Vagina (tissue), 2 donors: ENCODE measurements at regions not wholly inside any gene's neighbourhood (a gene's known extent, or its start where the extent isn't known, plus 50 kb on each side); places are given as distances from the start of the nearest gene placed in this dataset.

ENCODE experiments used
- DNase-seq, 2 donors: peaks; one replicate each; pipeline ENCODE4 v3.0.0-alpha.2; 2017; ENCODE audit errors: extremely low spot score in 2 of 2
- H3K27ac ChIP-seq: fragments of 200-600 bp; sonication (generic); one replicate; pipeline ENCODE4 v1.5.1; 2019
- H3K27me3 ChIP-seq: fragments of 200-600 bp; sonication (generic); one replicate; pipeline ENCODE4 v1.5.1; 2019
- H3K36me3 ChIP-seq, 2 donors: fragments of 200-600 bp; sonication (generic); one replicate each; pipeline ENCODE4 v1.5.1; 2017 to 2019
- H3K4me1 ChIP-seq: fragments of 200-600 bp; sonication (generic); one replicate; pipeline ENCODE4 v1.5.1; 2019
- H3K4me3 ChIP-seq, 2 donors: fragments of 200-600 bp; sonication (generic); 1 replicate in 1 of 2; 2 replicates in 1 of 2; pipeline ENCODE4 v1.5.1; 2016 to 2019
- H3K9me3 ChIP-seq: fragments of 200-600 bp; sonication (generic); one replicate; pipeline ENCODE4 v1.5.1; 2019
- CTCF ChIP-seq, 3 experiments: fragments of 450-650 bp in 2 of 3; fragments of 200-600 bp in 1 of 3; sonication (generic) in 1 of 3; IDR thresholded peaks; one replicate each; pipeline ENCODE4 v1.5.1; 2017 to 2019; ENCODE audit warnings: antibody characterized with exemption in 3 of 3, mild to moderate bottlenecking in 2 of 3, moderate library complexity in 2 of 3
- POLR2A ChIP-seq, 2 donors: fragments of 450-650 bp; IDR thresholded peaks; one replicate each; pipeline ENCODE4 v1.6.1; 2017; ENCODE audit warnings: antibody characterized with exemption in 2 of 2, mild to moderate bottlenecking in 2 of 2, moderate library complexity in 2 of 2
- POLR2AphosphoS5 ChIP-seq, 2 donors: sonication (generic); formaldehyde crosslinking; IDR thresholded peaks; one replicate each; pipeline ENCODE4 v1.9.0; 2017; ENCODE audit warnings: antibody characterized with exemption in 2 of 2, mild to moderate bottlenecking in 2 of 2, low read depth in 1 of 2; ENCODE audit not compliant: insufficient read depth in 1 of 2
- intact Hi-C: fragments of 100-400 bp; cut with DNase I; formaldehyde crosslinking; loops from one replicate; pipeline ENCODE4 v1.15.1; 2023

GRCh38 chr12:116385486-116386217 lies 108.2 kb upstream of the MED13L start:
- intact Hi-C loops, result no loop called here
- peaks cover 47% of the 10 kb centered on the region for H3K4me1 ChIP-seq
- no peak for DNase-seq
- H3K9me3 ChIP-seq, result no peaks in the 10 kb centered on the region
- H3K4me3 ChIP-seq, result no peak overlapping the region
- H3K27ac ChIP-seq, result no peak overlapping the region
- H3K27me3 ChIP-seq, result no peaks in the 10 kb centered on the region
- H3K36me3 ChIP-seq, result no peaks in the 10 kb centered on the region
- TF ChIP-seq POLR2A (IDR thresholded peaks at IDR 0.05) (no peak), POLR2AphosphoS5 (IDR thresholded peaks at IDR 0.05; ENCODE audit: insufficient read depth in 1 of 2, low read depth in 1 of 2) (no peak), CTCF (IDR thresholded peaks at IDR 0.05) (no peak)

- Histone ChIP-seq H3K4me1 (peaks cover 12% of the 10 kb centered on the region), H3K36me3 (no peaks in the 10 kb centered on the region), H3K9me3 (no peaks in the 10 kb centered on the region), H3K4me3 (no peak overlapping the region), H3K27me3 (no peaks in the 10 kb centered on the region), H3K27ac (no peak overlapping the region)
- intact Hi-C loops, result no loop called here
- no peak for TF ChIP-seq CTCF (IDR thresholded peaks at IDR 0.05)
- no peak for TF ChIP-seq POLR2A (IDR thresholded peaks at IDR 0.05)
- no peak for TF ChIP-seq POLR2AphosphoS5 (IDR thresholded peaks at IDR 0.05; ENCODE audit: insufficient read depth in 1 of 2, low read depth in 1 of 2)
- DNase-seq, result no peak
Observed at GRCh38 chr12:116389326-116389725, 111.8 kb upstream of the MED13L start.

- Histone ChIP-seq H3K9me3 (no peaks in the 10 kb centered on the region), H3K27ac (no peak overlapping the region), H3K4me3 (no peak overlapping the region), H3K4me1 (peaks cover 10% of the 10 kb centered on the region), H3K27me3 (no peaks in the 10 kb centered on the region), H3K36me3 (no peaks in the 10 kb centered on the region)
- DNase-seq, result no peak
- TF ChIP-seq POLR2AphosphoS5 (IDR thresholded peaks at IDR 0.05; ENCODE audit: insufficient read depth in 1 of 2, low read depth in 1 of 2), result peak in 1 of 2 donors; percentile 85
- no peak for TF ChIP-seq CTCF (IDR thresholded peaks at IDR 0.05)
- intact Hi-C loops, result no loop called here
Observed at GRCh38 chr12:116389990-116390389, 112.5 kb upstream of the MED13L start.

GRCh38 chr12:116390401-116391335 lies 113.2 kb upstream of the MED13L start:
- Histone ChIP-seq H3K4me3 (no peak overlapping the region), H3K4me1 (peaks cover 10% of the 10 kb centered on the region), H3K27me3 (no peaks in the 10 kb centered on the region), H3K36me3 (no peaks in the 10 kb centered on the region), H3K27ac (no peak overlapping the region), H3K9me3 (no peaks in the 10 kb centered on the region)
- TF ChIP-seq POLR2A (IDR thresholded peaks at IDR 0.05), result no peak
- DNase-seq, result no peak
- intact Hi-C loops, result no loop called here

- Histone ChIP-seq H3K36me3 (no peaks in the 10 kb centered on the region), H3K27me3 (no peaks in the 10 kb centered on the region), H3K27ac (no peak overlapping the region), H3K4me1 (peaks cover 10% of the 10 kb centered on the region), H3K4me3 (no peak overlapping the region), H3K9me3 (no peaks in the 10 kb centered on the region)
- TF ChIP-seq CTCF (IDR thresholded peaks at IDR 0.05) (no peak), POLR2AphosphoS5 (IDR thresholded peaks at IDR 0.05; ENCODE audit: insufficient read depth in 1 of 2, low read depth in 1 of 2) (no peak), POLR2A (IDR thresholded peaks at IDR 0.05) (no peak)
- intact Hi-C loops, result no loop called here
- no peak for DNase-seq
Observed at GRCh38 chr12:116391501-116391900, 114.0 kb upstream of the MED13L start.
